ENCODE measurements at regions not wholly inside any gene's neighbourhood (a gene's known extent, or its start where the extent isn't known, plus 50 kb on each side); places are given as distances from the start of the nearest gene placed in this dataset.

GRCh38 chr1:148386617-148387016 is 96.5 kb downstream of the PPIAL4G start:
- TF ChIP-seq CTCF (IDR thresholded peaks at IDR 0.05) = no peak
- no peak for TF ChIP-seq POLR2AphosphoS5 (IDR thresholded peaks at IDR 0.05; ENCODE audit: insufficient read depth in 1 of 2, low read depth in 1 of 2)
- TF ChIP-seq POLR2A (IDR thresholded peaks at IDR 0.05) = no peak

All from vagina (tissue), 2 donors.